ENCODE measurements at regions not wholly inside any gene's neighbourhood (a gene's known extent, or its start where the extent isn't known, plus 50 kb on each side); places are given as distances from the start of the nearest gene placed in this dataset.

DNA sequence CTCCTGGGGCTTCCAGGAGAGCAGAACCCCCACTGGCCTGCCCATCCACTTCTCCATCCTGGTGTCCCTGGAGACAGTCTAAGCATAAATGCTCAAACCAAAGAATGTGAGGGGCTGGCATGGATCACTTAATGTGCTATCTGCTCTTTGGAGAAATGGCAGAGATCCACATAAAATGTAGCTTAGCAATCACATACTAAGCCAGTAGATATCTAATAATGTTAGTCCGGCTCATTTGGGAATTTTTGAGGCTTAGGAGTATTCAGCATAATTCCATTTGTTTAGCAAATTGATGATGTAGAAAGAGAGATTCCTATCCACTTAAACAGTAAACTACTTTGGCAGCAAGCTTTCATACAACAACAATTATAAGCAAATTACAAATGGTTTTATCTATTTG lies 90.7 kb downstream of the TENT5C start:
- TF ChIP-seq, protein P1, sequence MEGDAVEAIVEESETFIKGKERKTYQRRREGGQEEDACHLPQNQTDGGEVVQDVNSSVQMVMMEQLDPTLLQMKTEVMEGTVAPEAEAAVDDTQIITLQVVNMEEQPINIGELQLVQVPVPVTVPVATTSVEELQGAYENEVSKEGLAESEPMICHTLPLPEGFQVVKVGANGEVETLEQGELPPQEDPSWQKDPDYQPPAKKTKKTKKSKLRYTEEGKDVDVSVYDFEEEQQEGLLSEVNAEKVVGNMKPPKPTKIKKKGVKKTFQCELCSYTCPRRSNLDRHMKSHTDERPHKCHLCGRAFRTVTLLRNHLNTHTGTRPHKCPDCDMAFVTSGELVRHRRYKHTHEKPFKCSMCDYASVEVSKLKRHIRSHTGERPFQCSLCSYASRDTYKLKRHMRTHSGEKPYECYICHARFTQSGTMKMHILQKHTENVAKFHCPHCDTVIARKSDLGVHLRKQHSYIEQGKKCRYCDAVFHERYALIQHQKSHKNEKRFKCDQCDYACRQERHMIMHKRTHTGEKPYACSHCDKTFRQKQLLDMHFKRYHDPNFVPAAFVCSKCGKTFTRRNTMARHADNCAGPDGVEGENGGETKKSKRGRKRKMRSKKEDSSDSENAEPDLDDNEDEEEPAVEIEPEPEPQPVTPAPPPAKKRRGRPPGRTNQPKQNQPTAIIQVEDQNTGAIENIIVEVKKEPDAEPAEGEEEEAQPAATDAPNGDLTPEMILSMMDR (IDR thresholded peaks at IDR 0.05; ENCODE audit: insufficient read depth, low read depth, low read length), result no peak
- Histone ChIP-seq H3K4me3 (ENCODE audit: low read depth, low read length) (no peak overlapping the region), H3K27me3 (ENCODE audit: control insufficient read depth, insufficient read depth, low read length) (no peaks in the 10 kb centered on the region; the same call in 1 of the 2 replicates), H3K36me3 (ENCODE audit: control insufficient read depth, insufficient read depth, low read length) (no peaks in the 10 kb centered on the region)
- ChIA-PET CTCF (interaction anchor here (0.9 to 1.4 kb wide), 5 partner anchors 12 to 199 kb away, joined by 3 to 5 read pairs (median 4); no protein-coding TSS in a partner anchor), POLR2A (interaction anchor here (1.3 kb wide), 1 partner anchor 10 kb away, joined by 4 read pairs; no protein-coding TSS in a partner anchor)
- DNase-seq (ENCODE audit: low read depth), result peak; percentile 57

DNA sequence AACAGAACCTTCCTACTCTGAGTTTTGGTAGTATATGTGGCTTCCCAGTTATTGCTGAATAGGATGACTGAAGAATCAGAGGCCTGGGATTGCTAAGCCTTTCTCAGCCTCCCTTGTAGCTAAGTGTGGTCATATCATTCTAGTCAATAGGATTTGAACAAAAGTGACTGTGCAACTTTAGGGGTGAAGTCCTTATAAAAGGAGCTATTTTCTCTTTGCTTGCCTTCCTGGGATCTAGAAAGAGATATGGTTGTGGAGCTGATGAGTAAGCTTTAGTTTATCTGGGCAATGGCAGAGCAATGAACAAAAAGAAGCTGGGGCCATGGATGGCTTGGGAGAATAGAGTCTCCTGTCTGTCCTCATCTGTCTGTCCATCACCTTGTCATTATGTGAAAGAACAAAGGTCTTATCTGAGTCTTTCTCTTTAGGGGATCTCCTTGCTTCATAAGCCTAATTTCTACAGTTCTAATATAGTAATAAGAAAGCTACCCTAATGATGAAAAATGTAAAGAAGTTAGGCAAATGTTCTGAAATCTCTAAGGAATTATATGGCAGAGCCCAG lies 91.5 kb downstream of the TENT5C start:
- Histone ChIP-seq H3K4me3 (ENCODE audit: low read depth, low read length) (no peak overlapping the region), H3K27me3 (ENCODE audit: control insufficient read depth, insufficient read depth, low read length) (no peaks in the 10 kb centered on the region; the same call in 1 of the 2 replicates), H3K36me3 (ENCODE audit: control insufficient read depth, insufficient read depth, low read length) (no peaks in the 10 kb centered on the region)
- no peak for DNase-seq (ENCODE audit: low read depth)
- ChIA-PET CTCF (interaction anchor here (1.0 to 1.4 kb wide), 4 partner anchors 12 to 61 kb away, joined by 3 to 5 read pairs (median 4); no protein-coding TSS in a partner anchor), POLR2A (no interaction called here)
- TF ChIP-seq, protein P1 (IDR thresholded peaks at IDR 0.05; ENCODE audit: insufficient read depth, low read depth, low read length), result no peak

DNA sequence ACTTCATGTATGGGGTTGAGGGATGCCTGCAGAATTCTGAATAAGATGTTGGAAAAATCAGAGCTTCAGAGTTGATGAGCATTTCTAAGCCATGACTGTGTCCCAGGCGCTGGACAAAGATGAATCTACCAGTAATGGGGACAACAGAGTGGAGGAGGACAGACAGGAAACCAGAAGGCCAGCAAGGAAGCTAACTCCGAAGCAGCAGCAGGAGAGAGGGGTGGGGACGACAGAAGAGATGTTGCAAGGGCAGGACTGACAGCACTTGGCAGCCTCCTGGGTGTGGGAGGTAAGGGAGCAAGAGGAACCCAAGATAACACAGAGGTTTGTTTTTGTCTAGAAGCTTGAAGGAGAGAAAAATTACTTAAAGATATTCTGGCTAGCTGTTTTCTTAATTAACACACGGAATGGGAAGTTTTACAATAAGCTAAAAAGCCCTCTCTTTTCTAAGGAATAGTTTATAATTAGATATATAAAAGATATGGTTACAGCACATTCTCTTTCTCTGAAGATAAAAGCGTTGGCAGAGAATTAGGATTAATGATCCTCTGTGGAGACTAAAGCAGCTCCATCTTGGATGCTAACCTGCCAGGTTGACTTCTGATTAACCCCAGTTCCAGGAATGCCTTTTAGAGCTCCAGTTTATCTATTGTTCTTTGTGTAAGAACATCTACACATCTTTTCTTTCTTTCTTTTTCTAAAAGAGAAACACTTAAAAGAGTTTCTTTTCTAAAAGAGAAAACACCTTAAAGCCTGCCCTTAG lies 92.7 kb downstream of the TENT5C start:
- no peaks in the 10 kb centered on the region for H3K27me3 ChIP-seq (ENCODE audit: control insufficient read depth, insufficient read depth, low read length)
- no peak overlapping the region for H3K4me3 ChIP-seq (ENCODE audit: low read depth, low read length)
- no peaks in the 10 kb centered on the region for H3K36me3 ChIP-seq (ENCODE audit: control insufficient read depth, insufficient read depth, low read length)
- POLR2A ChIA-PET, result no interaction called here
- CTCF ChIA-PET, result interaction anchor here (1.2 to 2.0 kb wide), 4 partner anchors 10 to 86 kb away, joined by 3 to 6 read pairs (median 4); no protein-coding TSS in a partner anchor
- TF ChIP-seq, protein P1 (IDR thresholded peaks at IDR 0.05; ENCODE audit: insufficient read depth, low read depth, low read length), result no peak
- no peak for DNase-seq (ENCODE audit: low read depth)

DNA sequence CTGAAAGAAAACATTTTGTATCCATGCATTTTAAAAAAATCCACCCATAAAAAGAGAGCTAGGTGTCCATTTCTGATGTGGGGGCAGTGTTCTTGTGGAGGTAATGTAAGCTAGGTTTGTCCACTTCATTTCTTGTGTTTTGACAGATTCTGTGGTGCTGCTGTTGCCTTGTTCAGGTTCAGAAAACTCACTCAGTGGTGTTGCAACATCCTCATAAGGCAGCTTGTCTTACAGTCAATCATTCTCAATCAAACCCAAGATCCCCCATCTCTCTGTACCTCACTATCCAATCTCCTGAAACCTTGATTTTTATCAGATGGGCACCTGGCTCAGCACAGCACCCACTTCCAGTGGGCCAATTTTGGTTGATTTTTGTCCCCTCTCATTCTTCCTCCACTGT lies 94.1 kb downstream of the TENT5C start:
- H3K36me3 ChIP-seq (ENCODE audit: control insufficient read depth, insufficient read depth, low read length), result no peaks in the 10 kb centered on the region
- TF ChIP-seq, protein P1 (IDR thresholded peaks at IDR 0.05; ENCODE audit: insufficient read depth, low read depth, low read length), result no peak
- CTCF ChIA-PET, result interaction anchor here (0.9 to 2.0 kb wide), 5 partner anchors 8 to 54 kb away, joined by 3 to 6 read pairs (median 4); no protein-coding TSS in a partner anchor
- H3K27me3 ChIP-seq (ENCODE audit: control insufficient read depth, insufficient read depth, low read length), result no peaks in the 10 kb centered on the region
- H3K4me3 ChIP-seq (ENCODE audit: low read depth, low read length), result no peak overlapping the region
- POLR2A ChIA-PET, result no interaction called here
- DNase-seq (ENCODE audit: low read depth), result no peak

DNA sequence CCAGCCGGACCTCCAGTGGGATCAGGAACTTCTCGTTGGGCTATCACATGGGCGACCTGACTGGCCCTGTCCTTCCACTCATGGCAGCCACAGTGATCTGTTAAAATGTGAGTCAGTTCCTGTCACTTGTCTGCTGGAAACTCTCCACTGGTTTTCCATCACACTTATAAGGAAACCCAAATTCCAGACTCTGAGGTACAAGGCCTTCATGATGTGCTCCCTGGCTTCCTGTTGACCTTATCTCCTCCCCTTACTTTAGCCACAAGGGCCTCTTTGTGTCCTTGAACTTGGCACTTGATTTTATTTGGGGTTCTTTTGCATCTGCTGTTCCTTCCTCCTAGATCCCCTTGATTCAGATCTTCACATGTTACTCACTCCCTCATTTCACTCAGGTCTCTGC lies 96.8 kb downstream of the TENT5C start:
- no peak overlapping the region for H3K4me3 ChIP-seq (ENCODE audit: low read depth, low read length)
- CTCF ChIA-PET, result interaction anchor here (1.0 to 2.4 kb wide), 3 partner anchors 8 to 190 kb away, joined by 3 to 10 read pairs (median 4); no protein-coding TSS in a partner anchor
- POLR2A ChIA-PET, result no interaction called here
- H3K27me3 ChIP-seq (ENCODE audit: control insufficient read depth, insufficient read depth, low read length), result no peaks in the 10 kb centered on the region
- no peak for DNase-seq (ENCODE audit: low read depth)
- H3K36me3 ChIP-seq (ENCODE audit: control insufficient read depth, insufficient read depth, low read length), result no peaks in the 10 kb centered on the region
- TF ChIP-seq, protein P1 (IDR thresholded peaks at IDR 0.05; ENCODE audit: insufficient read depth, low read depth, low read length), result no peak

Data from BJ (cell line).